PC-3 (cell line): ENCODE measurements at regions not wholly inside any gene's neighbourhood (a gene's known extent, or its start where the extent isn't known, plus 50 kb on each side); places are given as distances from the start of the nearest gene placed in this dataset.
"Not testable (repeated sequence)": the region's sequence is repeated elsewhere in the genome, so short reads cannot be mapped to it uniquely, and the experiment has no call there.

Source experiments
- ATAC-seq: fragments of 200-7000 bp; cut with Tn5 transposase; 2 replicates; pipeline ENCODE4 v1.9.1; 2020; ENCODE audit warnings: mild to moderate bottlenecking, moderate library complexity
- BruUV-seq: library from RNA; stranded (reverse); fragments of 400-500 nt; replicated peaks from 2 replicates; lab custom pipeline; 2021; lab: Mats Ljungman, UMichigan
- CTCF ChIA-PET: fragments of 300-600 bp; sonication (Branson Sonifier 250); formaldehyde crosslinking; loops from one replicate; lab custom pipeline; 2022; ENCODE audit warnings: antibody characterized with exemption; lab: Charles Lee
- POLR2A ChIA-PET: fragments of 300-600 bp; sonication (Branson Sonifier 250); formaldehyde crosslinking; loops from one replicate; lab custom pipeline; 2022; ENCODE audit warnings: antibody characterized with exemption; ENCODE audit not compliant: unreplicated experiment; lab: Charles Lee
- DNase-seq: peaks from one replicate; pipeline ENCODE4 v3.0.0-alpha.2; 2015
- H2AFZ ChIP-seq: fragments of 300-600 bp; sonication (generic); 2 replicates; pipeline ENCODE4 v1.6.0; 2016; ENCODE audit warnings: antibody characterized with exemption, low read length
- H3F3A ChIP-seq: fragments of 300-600 bp; sonication (generic); one replicate; pipeline ENCODE4 v1.6.0; 2017; ENCODE audit warnings: antibody characterized with exemption, low read length, control low read depth, mild to moderate bottlenecking; ENCODE audit not compliant: unreplicated experiment
- H3K27ac ChIP-seq: fragments of 300-600 bp; sonication (generic); 2 replicates; pipeline ENCODE4 v1.5.1; 2016; ENCODE audit warnings: mild to moderate bottlenecking, low read length
- H3K27me3 ChIP-seq: fragments of 300-600 bp; sonication (generic); 2 replicates; pipeline ENCODE4 v1.6.1; 2016; ENCODE audit warnings: low read length, mixed read lengths
- H3K36me3 ChIP-seq: fragments of 300-600 bp; sonication (generic); 2 replicates; pipeline ENCODE4 v1.6.1; 2016; ENCODE audit warnings: low read depth, mixed run types, low read length, mixed read lengths
- H3K4me1 ChIP-seq: fragments of 300-600 bp; sonication (generic); 2 replicates; pipeline ENCODE4 v1.5.1; 2016; ENCODE audit warnings: low read length; ENCODE audit not compliant: insufficient read depth
- H3K4me2 ChIP-seq: fragments of 300-600 bp; sonication (generic); 2 replicates; pipeline ENCODE4 v1.6.0; 2016; ENCODE audit warnings: low read length
- H3K4me3 ChIP-seq: fragments of 300-600 bp; sonication (generic); 2 replicates; pipeline ENCODE4 v1.5.1; 2016; ENCODE audit warnings: mild to moderate bottlenecking, low read length, mixed read lengths
- H3K79me2 ChIP-seq: fragments of 300-600 bp; sonication (generic); 2 replicates; pipeline ENCODE4 v1.6.1; 2017; ENCODE audit warnings: low read length, mixed read lengths
- H3K9ac ChIP-seq: fragments of 300-600 bp; sonication (generic); 2 replicates; pipeline ENCODE4 v1.6.0; 2016; ENCODE audit warnings: mild to moderate bottlenecking, low read length
- H3K9me2 ChIP-seq: fragments of 300-600 bp; sonication (generic); replicated peaks from 2 replicates; pipeline ENCODE4 v1.6.1; 2016; ENCODE audit warnings: mixed run types, low read length, mixed read lengths
- H3K9me3 ChIP-seq: fragments of 300-600 bp; sonication (generic); 2 replicates; pipeline ENCODE4 v1.6.1; 2016; ENCODE audit warnings: low read length, mixed read lengths
- H4K20me1 ChIP-seq: fragments of 300-600 bp; sonication (generic); 2 replicates; pipeline ENCODE4 v1.6.1; 2016; ENCODE audit warnings: low read length, mixed read lengths
- EZH2 ChIP-seq: fragments of 300-600 bp; sonication (generic); IDR thresholded peaks from one replicate; pipeline ENCODE4 v1.6.1; 2017; ENCODE audit warnings: antibody characterized with exemption, mild to moderate bottlenecking, low read length; ENCODE audit not compliant: unreplicated experiment
- EZH2phosphoT487 ChIP-seq: fragments of 300-600 bp; sonication (generic); IDR thresholded peaks from 2 replicates; pipeline ENCODE4 v1.6.1; 2018; ENCODE audit warnings: mild to moderate bottlenecking, antibody characterized with exemption, low read length, borderline replicate concordance
- intact Hi-C: fragments of 100-400 bp; cut with micrococcal nuclease; formaldehyde crosslinking; loops from 2 replicates; pipeline ENCODE4 v1.9.0; 2023
- TF ChIP-seq, protein P1 (sequence below): fragments of 300-600 bp; sonication (generic); conservative IDR thresholded peaks from 2 replicates; pipeline ENCODE4 v1.5.1; 2017; ENCODE audit warnings: antibody characterized with exemption, low read depth, mild to moderate bottlenecking, low read length

GRCh38 chr5:67752357-67752708 is 463.2 kb upstream of the PIK3R1 start:
- no peaks in the 10 kb centered on the region for H3K79me2 ChIP-seq
- H3K4me1 ChIP-seq, result no peaks in the 10 kb centered on the region
- no peaks in the 10 kb centered on the region for H3K36me3 ChIP-seq
- ChIA-PET POLR2A (no interaction called here), CTCF (no interaction called here)
- H3K27ac ChIP-seq, result no peak overlapping the region
- H3K27me3 ChIP-seq, result no peaks in the 10 kb centered on the region
- TF ChIP-seq, protein P1, sequence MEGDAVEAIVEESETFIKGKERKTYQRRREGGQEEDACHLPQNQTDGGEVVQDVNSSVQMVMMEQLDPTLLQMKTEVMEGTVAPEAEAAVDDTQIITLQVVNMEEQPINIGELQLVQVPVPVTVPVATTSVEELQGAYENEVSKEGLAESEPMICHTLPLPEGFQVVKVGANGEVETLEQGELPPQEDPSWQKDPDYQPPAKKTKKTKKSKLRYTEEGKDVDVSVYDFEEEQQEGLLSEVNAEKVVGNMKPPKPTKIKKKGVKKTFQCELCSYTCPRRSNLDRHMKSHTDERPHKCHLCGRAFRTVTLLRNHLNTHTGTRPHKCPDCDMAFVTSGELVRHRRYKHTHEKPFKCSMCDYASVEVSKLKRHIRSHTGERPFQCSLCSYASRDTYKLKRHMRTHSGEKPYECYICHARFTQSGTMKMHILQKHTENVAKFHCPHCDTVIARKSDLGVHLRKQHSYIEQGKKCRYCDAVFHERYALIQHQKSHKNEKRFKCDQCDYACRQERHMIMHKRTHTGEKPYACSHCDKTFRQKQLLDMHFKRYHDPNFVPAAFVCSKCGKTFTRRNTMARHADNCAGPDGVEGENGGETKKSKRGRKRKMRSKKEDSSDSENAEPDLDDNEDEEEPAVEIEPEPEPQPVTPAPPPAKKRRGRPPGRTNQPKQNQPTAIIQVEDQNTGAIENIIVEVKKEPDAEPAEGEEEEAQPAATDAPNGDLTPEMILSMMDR, result no peak
- TF ChIP-seq EZH2 (no peak), EZH2phosphoT487 (no peak)
- no peak overlapping the region for H3K9ac ChIP-seq
- H3K4me2 ChIP-seq, result no peak overlapping the region
- H3F3A ChIP-seq, result no peaks in the 10 kb centered on the region
- BruUV-seq, result no TSS peak
- no peaks in the 10 kb centered on the region for H4K20me1 ChIP-seq
- ATAC-seq (no peak), DNase-seq (no peak)
- H3K9me3 ChIP-seq, result no peaks in the 10 kb centered on the region
- H2AFZ ChIP-seq, result no peak overlapping the region
- intact Hi-C loops, result no loop called here
- H3K9me2 ChIP-seq, result no peaks in the 10 kb centered on the region
- H3K4me3 ChIP-seq, result no peak overlapping the region

- no peak overlapping the region for H2AFZ ChIP-seq
- CTCF ChIA-PET, result no interaction called here
- DNase-seq (no peak), ATAC-seq (no peak)
- intact Hi-C loops, result no loop called here
- no peak for TF ChIP-seq EZH2
- TF ChIP-seq, protein P1, result no peak
- TF ChIP-seq EZH2phosphoT487, result no peak
- H3K79me2 ChIP-seq, result no peaks in the 10 kb centered on the region
- no peak overlapping the region for H3K4me2 ChIP-seq
- no peaks in the 10 kb centered on the region for H3K27me3 ChIP-seq
- POLR2A ChIA-PET, result no interaction called here
- no peaks in the 10 kb centered on the region for H3K4me1 ChIP-seq
- H3K9me2 ChIP-seq, result no peaks in the 10 kb centered on the region
- no peak overlapping the region for H3K4me3 ChIP-seq
- H3K27ac ChIP-seq, result no peak overlapping the region
- H4K20me1 ChIP-seq, result no peaks in the 10 kb centered on the region
- H3K36me3 ChIP-seq, result no peaks in the 10 kb centered on the region
- H3F3A ChIP-seq, result no peaks in the 10 kb centered on the region
- no peaks in the 10 kb centered on the region for H3K9me3 ChIP-seq
- BruUV-seq, result no TSS peak
- H3K9ac ChIP-seq, result no peak overlapping the region
Measured at GRCh38 chr5:67748165-67748690, 467.3 kb upstream of the PIK3R1 start.

- Histone ChIP-seq H3F3A (no peaks in the 10 kb centered on the region), H3K27ac (no peak overlapping the region), H3K27me3 (no peaks in the 10 kb centered on the region), H3K9ac (no peak overlapping the region), H3K4me3 (no peak overlapping the region), H4K20me1 (no peaks in the 10 kb centered on the region), H2AFZ (no peak overlapping the region), H3K9me3 (no peaks in the 10 kb centered on the region), H3K79me2 (no peaks in the 10 kb centered on the region), H3K36me3 (no peaks in the 10 kb centered on the region), H3K4me1 (no peaks in the 10 kb centered on the region), H3K4me2 (no peak overlapping the region), H3K9me2 (no peaks in the 10 kb centered on the region)
- CTCF ChIA-PET, result no interaction called here
- TF ChIP-seq EZH2phosphoT487 (no peak), EZH2 (no peak)
- TF ChIP-seq, protein P1, result no peak
- no TSS peak for BruUV-seq
- no peak for DNase-seq
- POLR2A ChIA-PET, result no interaction called here
- intact Hi-C loops, result no loop called here
- ATAC-seq, result no peak
Measured at GRCh38 chr5:67747096-67747495, 468.5 kb upstream of the PIK3R1 start.

DNA sequence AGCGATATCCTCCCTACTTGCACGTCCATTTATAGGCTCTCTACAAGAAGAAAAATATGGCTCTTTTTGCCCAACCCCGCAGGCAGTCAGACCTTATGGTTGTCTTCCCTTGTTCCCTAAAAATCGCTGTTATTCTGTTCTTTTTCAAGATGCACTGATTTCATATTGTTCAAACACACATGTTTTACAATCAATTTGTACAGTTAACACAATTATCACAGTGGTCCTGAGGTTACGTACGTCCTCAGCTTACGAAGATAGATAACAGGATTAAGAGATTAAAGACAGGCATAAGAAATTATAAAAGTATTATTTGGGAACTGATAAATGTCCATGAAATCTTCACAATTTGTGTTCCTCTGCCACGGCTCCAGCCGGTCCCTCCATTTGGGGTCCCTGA is 468.9 kb upstream of the PIK3R1 start:
- H3K9me3 ChIP-seq, H3K27me3 ChIP-seq, H3K4me2 ChIP-seq, intact Hi-C loops, H3K79me2 ChIP-seq, H3K9me2 ChIP-seq, BruUV-seq, POLR2A ChIA-PET, H3K4me3 ChIP-seq, H4K20me1 ChIP-seq, H3K36me3 ChIP-seq, H3F3A ChIP-seq, DNase-seq, ATAC-seq, H3K27ac ChIP-seq, H3K4me1 ChIP-seq, CTCF ChIA-PET, H3K9ac ChIP-seq, H2AFZ ChIP-seq: not testable (repeated sequence)
